ENCODE measurements at regions not wholly inside any gene's neighbourhood (a gene's known extent, or its start where the extent isn't known, plus 50 kb on each side); places are given as distances from the start of the nearest gene placed in this dataset.

- Histone ChIP-seq H3K36me3 (no peaks in the 10 kb centered on the region), H3K27me3 (no peaks in the 10 kb centered on the region), H3K4me3 (no peak overlapping the region), H3K27ac (no peak overlapping the region), H3K4me1 (peaks cover 0 to 15% (median 4%) of the 10 kb centered on the region in 12 donors), H3K9me3 (no peaks in the 10 kb centered on the region)
- WGBS, 4 donors, result 89 to 99% (median 97%) methylated on average over 7 of the region's 7 CpGs
- intact Hi-C loops (cut with DNase I), result no loop called here
- TF ChIP-seq, protein P1, sequence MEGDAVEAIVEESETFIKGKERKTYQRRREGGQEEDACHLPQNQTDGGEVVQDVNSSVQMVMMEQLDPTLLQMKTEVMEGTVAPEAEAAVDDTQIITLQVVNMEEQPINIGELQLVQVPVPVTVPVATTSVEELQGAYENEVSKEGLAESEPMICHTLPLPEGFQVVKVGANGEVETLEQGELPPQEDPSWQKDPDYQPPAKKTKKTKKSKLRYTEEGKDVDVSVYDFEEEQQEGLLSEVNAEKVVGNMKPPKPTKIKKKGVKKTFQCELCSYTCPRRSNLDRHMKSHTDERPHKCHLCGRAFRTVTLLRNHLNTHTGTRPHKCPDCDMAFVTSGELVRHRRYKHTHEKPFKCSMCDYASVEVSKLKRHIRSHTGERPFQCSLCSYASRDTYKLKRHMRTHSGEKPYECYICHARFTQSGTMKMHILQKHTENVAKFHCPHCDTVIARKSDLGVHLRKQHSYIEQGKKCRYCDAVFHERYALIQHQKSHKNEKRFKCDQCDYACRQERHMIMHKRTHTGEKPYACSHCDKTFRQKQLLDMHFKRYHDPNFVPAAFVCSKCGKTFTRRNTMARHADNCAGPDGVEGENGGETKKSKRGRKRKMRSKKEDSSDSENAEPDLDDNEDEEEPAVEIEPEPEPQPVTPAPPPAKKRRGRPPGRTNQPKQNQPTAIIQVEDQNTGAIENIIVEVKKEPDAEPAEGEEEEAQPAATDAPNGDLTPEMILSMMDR (IDR thresholded peaks at IDR 0.05), result no peak
- TF ChIP-seq POLR2A (IDR thresholded peaks at IDR 0.05), result no peak
- DNase-seq (no peak), ATAC-seq (no peak)
Observed at GRCh38 chr2:10183146-10183675, 60.7 kb downstream of the RRM2 start.

DNA sequence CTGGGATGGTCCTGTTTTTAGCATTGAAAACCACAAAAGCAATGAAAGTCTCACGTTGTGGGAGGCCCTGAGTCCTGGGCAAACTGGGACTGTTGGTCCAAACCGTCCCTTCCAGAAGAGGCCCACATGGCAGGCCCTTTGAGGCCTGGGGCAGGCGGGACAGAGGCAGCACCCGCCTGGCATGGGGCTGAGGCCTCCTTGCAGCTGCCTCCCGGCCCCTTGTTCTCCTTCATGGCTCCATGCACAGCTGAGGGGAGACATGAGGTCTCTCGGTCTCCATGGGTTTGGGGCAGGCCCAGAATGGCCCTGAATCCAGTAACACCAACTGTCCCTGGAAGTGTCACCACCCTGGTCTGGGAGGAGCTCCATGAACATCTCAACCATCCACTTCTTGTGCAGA is 61.9 kb downstream of the RRM2 start:
- Histone ChIP-seq H3K4me3 (no peak overlapping the region), H3K9me3 (no peaks in the 10 kb centered on the region), H3K36me3 (no peaks in the 10 kb centered on the region), H3K27ac (no peak overlapping the region), H3K27me3 (no peaks in the 10 kb centered on the region), H3K4me1 (peaks cover 0 to 15% (median 4%) of the 10 kb centered on the region in 12 donors)
- DNase-seq (no peak), ATAC-seq (no peak)
- no peak for TF ChIP-seq POLR2A (IDR thresholded peaks at IDR 0.05)
- TF ChIP-seq, protein P1 (IDR thresholded peaks at IDR 0.05), result no peak
- intact Hi-C loops (cut with DNase I), result no loop called here
- 78 to 89% (median 89%) methylated on average over 6 of the region's 6 CpGs for WGBS, 4 donors

- no peaks in the 10 kb centered on the region for H3K36me3 ChIP-seq
- ATAC-seq (peak in 2 of 4 donors; percentile 72 to 85), DNase-seq (no peak)
- no peaks in the 10 kb centered on the region for H3K9me3 ChIP-seq
- no peaks in the 10 kb centered on the region for H3K27me3 ChIP-seq
- H3K27ac ChIP-seq, result no peak overlapping the region
- H3K4me3 ChIP-seq, result no peak overlapping the region
- intact Hi-C loops (cut with DNase I), result no loop called here
- TF ChIP-seq POLR2A (IDR thresholded peaks at IDR 0.05), result no peak
- TF ChIP-seq, protein P1 (IDR thresholded peaks at IDR 0.05), result no peak
- 46 to 64% (median 49%) methylated on average over 8 of the region's 8 CpGs for WGBS, 4 donors
- peaks cover 0 to 15% (median 4%) of the 10 kb centered on the region in 12 donors for H3K4me1 ChIP-seq
Observed at GRCh38 chr2:10185046-10185445, 62.5 kb downstream of the RRM2 start.

GRCh38 chr2:10185755-10186154 is 63.2 kb downstream of the RRM2 start:
- DNase-seq (no peak), ATAC-seq (no peak)
- TF ChIP-seq, protein P1 (IDR thresholded peaks at IDR 0.05), result no peak
- no peak for TF ChIP-seq POLR2A (IDR thresholded peaks at IDR 0.05)
- peaks cover 0 to 15% (median 4%) of the 10 kb centered on the region in 12 donors for H3K4me1 ChIP-seq
- H3K4me3 ChIP-seq, result no peak overlapping the region
- H3K27me3 ChIP-seq, result no peaks in the 10 kb centered on the region
- no peaks in the 10 kb centered on the region for H3K36me3 ChIP-seq
- intact Hi-C loops (cut with DNase I), result no loop called here
- WGBS, 4 donors, result 82 to 92% (median 86%) methylated on average over 4 of the region's 4 CpGs
- no peak overlapping the region for H3K27ac ChIP-seq
- H3K9me3 ChIP-seq, result no peaks in the 10 kb centered on the region
